ENCODE measurements at regions not wholly inside any gene's neighbourhood (a gene's known extent, or its start where the extent isn't known, plus 50 kb on each side); places are given as distances from the start of the nearest gene placed in this dataset.
"Not testable (repeated sequence)": the region's sequence is repeated elsewhere in the genome, so short reads cannot be mapped to it uniquely, and the experiment has no call there.

GRCh38 chr1:244302876-244303609, 148.7 kb downstream of the ADSS2 start:
- DNase-seq, result no peak

GRCh38 chr1:244303610-244303969, 148.1 kb downstream of the ADSS2 start:
- no peak for DNase-seq

- DNase-seq, result no peak
These were observed 147.6 kb downstream of the ADSS2 start for GRCh38 chr1:244304156-244304555.

GRCh38 chr1:244304656-244305055, 147.1 kb downstream of the ADSS2 start:
- DNase-seq, result no peak

GRCh38 chr1:244305776-244306341, 145.8 kb downstream of the ADSS2 start:
- no peak for DNase-seq

- no peak for DNase-seq
These were observed 145.2 kb downstream of the ADSS2 start for GRCh38 chr1:244306544-244306943.

- DNase-seq, result not testable (repeated sequence)
These were observed 142.5 kb downstream of the ADSS2 start for GRCh38 chr1:244309191-244309590.

- DNase-seq, result no peak
These were observed 139.8 kb downstream of the ADSS2 start for GRCh38 chr1:244311784-244312532.

GRCh38 chr1:244313346-244313745, 138.4 kb downstream of the ADSS2 start:
- DNase-seq, result no peak

- no peak for DNase-seq
These were observed 136.7 kb downstream of the ADSS2 start for GRCh38 chr1:244314921-244315559.

- DNase-seq, result no peak
These were observed 135.7 kb downstream of the ADSS2 start for GRCh38 chr1:244315996-244316395.

GRCh38 chr1:244316407-244316806, 135.3 kb downstream of the ADSS2 start:
- no peak for DNase-seq

GRCh38 chr1:244316986-244317655, 134.6 kb downstream of the ADSS2 start:
- DNase-seq, result no peak

GRCh38 chr1:244318078-244318477, 133.6 kb downstream of the ADSS2 start:
- no peak for DNase-seq

GRCh38 chr1:244318512-244318911, 133.2 kb downstream of the ADSS2 start:
- DNase-seq, result no peak

- no peak for DNase-seq
These were observed 132.2 kb downstream of the ADSS2 start for GRCh38 chr1:244319283-244320132.

GRCh38 chr1:244322181-244322580, 129.5 kb downstream of the ADSS2 start:
- DNase-seq, result no peak

GRCh38 chr1:244322791-244323521, 128.8 kb downstream of the ADSS2 start:
- no peak for DNase-seq

GRCh38 chr1:244324176-244324883, 127.4 kb downstream of the ADSS2 start:
- DNase-seq, result no peak

- no peak for DNase-seq
These were observed 126.5 kb downstream of the ADSS2 start for GRCh38 chr1:244325056-244325758.

All from NCI-H510A (cell line).